GM19467 (cell line): ENCODE measurements at regions not wholly inside any gene's neighbourhood (a gene's known extent, or its start where the extent isn't known, plus 50 kb on each side); places are given as distances from the start of the nearest gene placed in this dataset.
"Not testable (repeated sequence)": the region's sequence is repeated elsewhere in the genome, so short reads cannot be mapped to it uniquely, and the experiment has no call there.

Experiments used
- ATAC-seq: cut with Tn5 transposase; IDR thresholded peaks from one replicate; pipeline ENCODE4 v1.9.1; 2021; ENCODE audit warnings: mild to moderate bottlenecking, moderate library complexity; ENCODE audit not compliant: unreplicated experiment

- no peak for ATAC-seq
These were observed 346.3 kb upstream of the MDFIC2 start for GRCh38 chr3:70658513-70659310.

- no peak for ATAC-seq
These were observed 345.0 kb upstream of the MDFIC2 start for GRCh38 chr3:70657454-70657853.

GRCh38 chr3:70647823-70648222 is 335.4 kb upstream of the MDFIC2 start:
- ATAC-seq: no peak

- ATAC-seq: no peak
These were observed 334.7 kb upstream of the MDFIC2 start for GRCh38 chr3:70647094-70647493.

GRCh38 chr3:70646635-70647034 is 334.2 kb upstream of the MDFIC2 start:
- no peak for ATAC-seq

GRCh38 chr3:70640481-70640880 is 328.0 kb upstream of the MDFIC2 start:
- no peak for ATAC-seq

GRCh38 chr3:70635301-70635700 is 322.9 kb upstream of the MDFIC2 start:
- no peak for ATAC-seq

- no peak for ATAC-seq
These were observed 319.4 kb upstream of the MDFIC2 start for GRCh38 chr3:70631716-70632307.

GRCh38 chr3:70621451-70621850 is 309.0 kb upstream of the MDFIC2 start:
- ATAC-seq: no peak

GRCh38 chr3:70620956-70621355 is 308.5 kb upstream of the MDFIC2 start:
- no peak for ATAC-seq

GRCh38 chr3:70620367-70620766 is 307.9 kb upstream of the MDFIC2 start:
- no peak for ATAC-seq

GRCh38 chr3:70618151-70618550 is 305.7 kb upstream of the MDFIC2 start:
- ATAC-seq: no peak

- ATAC-seq: not testable (repeated sequence)
These were observed 304.9 kb upstream of the MDFIC2 start for GRCh38 chr3:70617349-70617748.

- ATAC-seq: no peak
These were observed 302.8 kb upstream of the MDFIC2 start for GRCh38 chr3:70615286-70615685.

- no peak for ATAC-seq
These were observed 301.7 kb upstream of the MDFIC2 start for GRCh38 chr3:70614111-70614510.

GRCh38 chr3:70612920-70613319 is 300.5 kb upstream of the MDFIC2 start:
- ATAC-seq: no peak

GRCh38 chr3:70611667-70612277 is 299.3 kb upstream of the MDFIC2 start:
- ATAC-seq: not testable (repeated sequence)

- ATAC-seq: no peak
These were observed 296.0 kb upstream of the MDFIC2 start for GRCh38 chr3:70608434-70608833.

GRCh38 chr3:70607469-70607868 is 295.0 kb upstream of the MDFIC2 start:
- ATAC-seq: no peak

GRCh38 chr3:70606018-70606417 is 293.6 kb upstream of the MDFIC2 start:
- no peak for ATAC-seq

GRCh38 chr3:70603103-70603502 is 290.7 kb upstream of the MDFIC2 start:
- no peak for ATAC-seq

GRCh38 chr3:70597312-70597711 is 284.9 kb upstream of the MDFIC2 start:
- no peak for ATAC-seq
